Stimulated activated naive B cell treated with anti-CD40 and anti-IgM and Interleukin-4, amounts not matched to agents 10 μg/mL and 1 μg/mL and 100 μg/mL, for 72 hours (primary cell): ENCODE measurements at regions not wholly inside any gene's neighbourhood (a gene's known extent, or its start where the extent isn't known, plus 50 kb on each side); places are given as distances from the start of the nearest gene placed in this dataset.

Source experiments
- ATAC-seq, 2 donors: fragments of 150-1000 bp; cut with Tn5 transposase; replicated peaks; 2 replicates each; pipeline ENCODE4 v1.10.0; 2021; ENCODE audit warnings: moderate library complexity in 1 of 2
- DNase-seq: peaks from one replicate; pipeline ENCODE4 v3.0.0; 2021
- H3K27ac Mint-ChIP-seq: one replicate; pipeline ENCODE4 v1.8.0; 2022; ENCODE audit warnings: mild to moderate bottlenecking, mixed read lengths
- H3K27me3 Mint-ChIP-seq, 2 donors: one replicate each; pipeline ENCODE4 v1.8.0; 2022; ENCODE audit warnings: mixed read lengths in 2 of 2
- H3K36me3 Mint-ChIP-seq, 2 donors: one replicate each; pipeline ENCODE4 v1.8.0; 2022; ENCODE audit warnings: mixed read lengths in 2 of 2, mild to moderate bottlenecking in 1 of 2
- H3K4me1 Mint-ChIP-seq, 2 donors: one replicate each; pipeline ENCODE4 v1.8.0; 2022; ENCODE audit warnings: mixed read lengths in 2 of 2, mild to moderate bottlenecking in 1 of 2
- H3K4me3 Mint-ChIP-seq, 2 donors: one replicate each; pipeline ENCODE4 v1.8.0; 2022; ENCODE audit warnings: mild to moderate bottlenecking in 2 of 2, mixed read lengths in 2 of 2, moderate library complexity in 1 of 2
- H3K9me3 Mint-ChIP-seq, 2 donors: one replicate each; pipeline ENCODE4 v1.8.0; 2022; ENCODE audit warnings: mixed read lengths in 2 of 2, mild to moderate bottlenecking in 1 of 2

- Mint-ChIP-seq H3K27me3 (no peaks in the 10 kb centered on the region), H3K27ac (no peak overlapping the region), H3K9me3 (no peaks in the 10 kb centered on the region), H3K36me3 (no peaks in the 10 kb centered on the region), H3K4me1 (no peaks in the 10 kb centered on the region), H3K4me3 (no peak overlapping the region)
- DNase-seq (no peak), ATAC-seq (no peak)
Measured at GRCh38 chr7:16025696-16026095, 339.2 kb upstream of the MEOX2 start.

- Mint-ChIP-seq H3K27me3 (no peaks in the 10 kb centered on the region), H3K36me3 (no peaks in the 10 kb centered on the region), H3K4me3 (no peak overlapping the region), H3K9me3 (no peaks in the 10 kb centered on the region), H3K4me1 (no peaks in the 10 kb centered on the region), H3K27ac (no peak overlapping the region)
- no peak for DNase-seq
- ATAC-seq, result no peak
Measured at GRCh38 chr7:16023503-16023902, 337.0 kb upstream of the MEOX2 start.

DNA sequence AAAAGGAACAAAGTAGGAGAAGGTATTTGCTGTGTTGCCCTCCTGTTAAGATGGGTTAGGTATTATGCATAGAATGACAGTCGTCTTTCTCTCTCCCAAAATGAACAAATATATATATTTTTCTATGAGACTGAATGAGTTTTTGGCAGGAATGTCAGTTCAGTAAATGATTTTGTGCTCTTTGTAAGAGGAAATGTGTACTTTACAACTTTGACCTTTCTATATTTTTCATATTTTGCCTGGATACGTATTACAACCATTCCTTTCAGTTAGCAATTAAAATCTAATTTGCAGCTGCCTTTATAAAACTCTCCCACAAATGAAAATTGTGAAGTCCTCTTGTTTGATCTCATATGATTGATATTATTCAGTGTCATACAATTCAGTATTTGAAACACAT lies 336.6 kb upstream of the MEOX2 start:
- ATAC-seq (no peak), DNase-seq (no peak)
- Mint-ChIP-seq H3K27ac (no peak overlapping the region), H3K27me3 (no peaks in the 10 kb centered on the region), H3K36me3 (no peaks in the 10 kb centered on the region), H3K4me3 (no peak overlapping the region), H3K9me3 (no peaks in the 10 kb centered on the region), H3K4me1 (no peaks in the 10 kb centered on the region)

DNA sequence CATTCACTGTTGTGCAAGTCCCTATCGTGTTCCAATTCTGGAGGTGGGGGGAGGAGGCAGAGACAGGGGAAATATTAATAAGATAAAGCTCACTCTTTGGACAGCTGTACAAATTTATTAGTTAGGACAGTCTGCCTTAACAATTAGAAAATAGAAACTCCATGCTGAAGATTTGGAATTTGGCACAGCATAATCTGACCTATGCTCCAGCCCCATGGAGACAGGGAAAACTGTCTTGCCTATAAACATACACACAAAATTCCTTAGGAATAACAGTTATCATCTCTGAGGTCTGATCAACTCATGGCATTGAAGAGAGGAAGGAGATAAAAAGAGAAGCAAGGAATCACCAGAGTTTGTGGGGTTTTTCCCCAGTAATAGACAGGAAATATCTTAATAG lies 335.4 kb upstream of the MEOX2 start:
- Mint-ChIP-seq H3K27ac (no peak overlapping the region), H3K4me3 (no peak overlapping the region), H3K9me3 (no peaks in the 10 kb centered on the region), H3K27me3 (no peaks in the 10 kb centered on the region), H3K4me1 (no peaks in the 10 kb centered on the region), H3K36me3 (no peaks in the 10 kb centered on the region)
- no peak for DNase-seq
- no peak for ATAC-seq

DNA sequence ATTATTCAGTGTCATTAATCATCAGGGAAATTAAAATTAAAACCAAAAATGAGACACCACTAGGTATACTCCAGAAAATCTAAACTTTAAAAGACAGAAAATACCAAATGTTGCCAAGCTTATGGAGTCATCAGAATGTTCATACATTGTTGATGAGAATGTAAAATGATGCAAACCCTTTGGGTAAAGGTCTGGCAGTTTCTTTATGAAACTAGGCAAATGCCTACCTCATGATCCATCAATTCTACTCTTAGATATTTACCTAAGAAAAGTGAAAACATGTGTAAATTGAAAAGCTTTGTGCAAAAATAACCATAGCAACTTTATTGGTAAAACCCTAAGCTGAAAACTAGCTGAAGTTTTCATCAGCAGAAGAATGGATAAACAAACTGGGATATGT lies 329.5 kb upstream of the MEOX2 start:
- no peak overlapping the region for H3K4me3 Mint-ChIP-seq
- H3K27me3 Mint-ChIP-seq, result no peaks in the 10 kb centered on the region
- ATAC-seq (no peak), DNase-seq (no peak)
- no peaks in the 10 kb centered on the region for H3K36me3 Mint-ChIP-seq
- H3K9me3 Mint-ChIP-seq, result peaks cover 4 to 5% of the 10 kb centered on the region in 2 donors
- no peaks in the 10 kb centered on the region for H3K4me1 Mint-ChIP-seq
- H3K27ac Mint-ChIP-seq, result no peak overlapping the region

- Mint-ChIP-seq H3K27me3 (no peaks in the 10 kb centered on the region), H3K36me3 (no peaks in the 10 kb centered on the region), H3K4me3 (no peak overlapping the region), H3K9me3 (peaks cover 4 to 5% of the 10 kb centered on the region in 2 donors), H3K4me1 (no peaks in the 10 kb centered on the region), H3K27ac (no peak overlapping the region)
- DNase-seq, result no peak
- ATAC-seq, result no peak
Measured at GRCh38 chr7:16014031-16014430, 327.5 kb upstream of the MEOX2 start.

DNA sequence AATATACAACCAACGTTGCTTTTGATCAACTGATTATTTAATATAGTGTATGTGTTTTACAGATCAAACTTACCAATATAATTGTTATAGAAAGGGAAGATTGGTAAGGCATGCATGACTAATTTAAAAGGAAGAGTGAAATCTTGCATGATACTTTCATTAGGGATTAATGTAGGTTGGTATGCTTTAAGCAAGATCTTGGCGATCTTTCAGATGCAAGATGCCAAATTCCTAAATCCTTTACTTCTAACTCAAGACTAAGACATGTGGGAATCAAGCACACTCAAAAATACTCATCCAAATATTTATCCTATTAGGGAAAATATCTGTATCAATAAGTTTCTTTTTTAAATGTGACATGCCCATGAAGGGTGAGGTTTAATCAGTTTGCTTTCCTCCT lies 321.4 kb upstream of the MEOX2 start:
- no peaks in the 10 kb centered on the region for H3K36me3 Mint-ChIP-seq
- peaks cover 1 to 2% of the 10 kb centered on the region in 2 donors for H3K9me3 Mint-ChIP-seq
- ATAC-seq (no peak), DNase-seq (no peak)
- no peaks in the 10 kb centered on the region for H3K4me1 Mint-ChIP-seq
- no peak overlapping the region for H3K4me3 Mint-ChIP-seq
- H3K27ac Mint-ChIP-seq, result no peak overlapping the region
- no peaks in the 10 kb centered on the region for H3K27me3 Mint-ChIP-seq

GRCh38 chr7:16004702-16005101 lies 318.2 kb upstream of the MEOX2 start:
- H3K4me3 Mint-ChIP-seq, result no peak overlapping the region
- DNase-seq (no peak), ATAC-seq (no peak)
- no peaks in the 10 kb centered on the region for H3K4me1 Mint-ChIP-seq
- H3K36me3 Mint-ChIP-seq, result no peaks in the 10 kb centered on the region
- no peaks in the 10 kb centered on the region for H3K9me3 Mint-ChIP-seq
- no peak overlapping the region for H3K27ac Mint-ChIP-seq
- no peaks in the 10 kb centered on the region for H3K27me3 Mint-ChIP-seq

GRCh38 chr7:16001477-16001876 lies 315.0 kb upstream of the MEOX2 start:
- ATAC-seq, result no peak
- no peaks in the 10 kb centered on the region for H3K4me1 Mint-ChIP-seq
- H3K27ac Mint-ChIP-seq, result no peak overlapping the region
- H3K9me3 Mint-ChIP-seq, result no peaks in the 10 kb centered on the region
- no peak for DNase-seq
- H3K36me3 Mint-ChIP-seq, result no peaks in the 10 kb centered on the region
- H3K4me3 Mint-ChIP-seq, result no peak overlapping the region
- no peaks in the 10 kb centered on the region for H3K27me3 Mint-ChIP-seq

- Mint-ChIP-seq H3K4me3 (no peak overlapping the region), H3K9me3 (no peaks in the 10 kb centered on the region), H3K4me1 (no peaks in the 10 kb centered on the region), H3K27me3 (no peaks in the 10 kb centered on the region), H3K27ac (no peak overlapping the region), H3K36me3 (no peaks in the 10 kb centered on the region)
- DNase-seq, result no peak
- no peak for ATAC-seq
Measured at GRCh38 chr7:15998617-15999016, 312.1 kb upstream of the MEOX2 start.

DNA sequence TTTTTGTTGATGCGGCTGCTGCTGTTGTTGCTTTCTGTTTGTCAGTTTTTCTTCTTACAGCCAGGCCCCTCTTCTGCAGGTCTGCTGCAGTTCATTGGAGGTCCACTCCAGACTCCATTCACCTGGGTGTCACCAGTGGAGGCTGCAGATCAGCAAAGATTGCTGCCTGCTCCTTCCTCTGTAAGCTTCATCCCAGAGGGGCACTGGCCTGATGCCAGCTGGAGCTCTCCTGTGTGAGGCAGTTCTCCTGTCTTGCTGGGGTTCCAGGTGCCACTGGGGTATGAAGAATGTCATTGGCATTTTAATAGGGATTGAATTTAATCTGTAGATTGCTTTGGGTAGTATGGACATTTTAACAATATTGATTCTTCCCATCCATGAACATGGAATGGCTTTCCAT lies 308.5 kb upstream of the MEOX2 start:
- no peak overlapping the region for H3K27ac Mint-ChIP-seq
- ATAC-seq (no peak), DNase-seq (no peak)
- H3K27me3 Mint-ChIP-seq, result no peaks in the 10 kb centered on the region
- H3K4me1 Mint-ChIP-seq, result no peaks in the 10 kb centered on the region
- H3K9me3 Mint-ChIP-seq, result peaks cover 0 to 2% of the 10 kb centered on the region in 2 donors
- no peak overlapping the region for H3K4me3 Mint-ChIP-seq
- no peaks in the 10 kb centered on the region for H3K36me3 Mint-ChIP-seq

- Mint-ChIP-seq H3K9me3 (peaks cover 0 to 2% of the 10 kb centered on the region in 2 donors), H3K27me3 (no peaks in the 10 kb centered on the region), H3K27ac (no peak overlapping the region), H3K36me3 (no peaks in the 10 kb centered on the region), H3K4me1 (no peaks in the 10 kb centered on the region), H3K4me3 (no peak overlapping the region)
- no peak for ATAC-seq
- no peak for DNase-seq
Measured at GRCh38 chr7:15989194-15989593, 302.7 kb upstream of the MEOX2 start.

GRCh38 chr7:15985587-15986384 lies 299.3 kb upstream of the MEOX2 start:
- Mint-ChIP-seq H3K36me3 (no peaks in the 10 kb centered on the region), H3K9me3 (no peaks in the 10 kb centered on the region)

GRCh38 chr7:15977663-15978062 lies 291.2 kb upstream of the MEOX2 start:
- H3K27me3 Mint-ChIP-seq, result no peaks in the 10 kb centered on the region
- no peaks in the 10 kb centered on the region for H3K4me1 Mint-ChIP-seq
- DNase-seq (no peak), ATAC-seq (no peak)
- no peaks in the 10 kb centered on the region for H3K36me3 Mint-ChIP-seq
- no peak overlapping the region for H3K27ac Mint-ChIP-seq
- no peaks in the 10 kb centered on the region for H3K9me3 Mint-ChIP-seq
- H3K4me3 Mint-ChIP-seq, result no peak overlapping the region

More at GRCh38 chr7:15985587-15986384, 299.3 kb upstream of the MEOX2 start:
- no peak overlapping the region for H3K27ac Mint-ChIP-seq
- DNase-seq, result no peak
- H3K4me1 Mint-ChIP-seq, result no peaks in the 10 kb centered on the region
- H3K4me3 Mint-ChIP-seq, result no peak overlapping the region
- no peak for ATAC-seq
- no peaks in the 10 kb centered on the region for H3K27me3 Mint-ChIP-seq

DNA sequence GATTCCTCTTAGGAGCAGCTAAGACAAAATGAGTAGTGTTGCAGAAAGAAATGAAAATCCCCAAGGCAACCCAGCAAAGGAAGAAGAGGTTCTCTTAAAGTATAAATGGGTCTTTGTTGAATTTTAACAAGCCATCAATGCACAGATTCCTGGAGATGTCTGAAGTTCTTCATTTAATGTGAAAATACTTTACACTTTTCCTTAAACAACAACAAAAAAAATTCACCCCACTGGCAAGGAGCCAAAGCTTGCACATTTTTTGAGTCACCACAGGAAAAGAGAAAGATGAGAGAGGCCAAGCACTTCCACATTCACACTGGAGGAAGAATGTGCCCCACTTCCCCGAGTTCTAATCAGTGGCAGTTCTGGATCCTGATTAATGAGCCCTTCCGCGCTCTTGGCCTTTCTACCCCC lies 286.4 kb upstream of the MEOX2 start:
- Mint-ChIP-seq H3K4me1 (no peaks in the 10 kb centered on the region), H3K27ac (no peak overlapping the region), H3K27me3 (no peaks in the 10 kb centered on the region), H3K4me3 (no peak overlapping the region), H3K9me3 (no peaks in the 10 kb centered on the region), H3K36me3 (no peaks in the 10 kb centered on the region)
- DNase-seq (no peak), ATAC-seq (no peak)

- ATAC-seq (no peak), DNase-seq (no peak)
- H3K9me3 Mint-ChIP-seq, result no peaks in the 10 kb centered on the region
- no peak overlapping the region for H3K27ac Mint-ChIP-seq
- no peaks in the 10 kb centered on the region for H3K27me3 Mint-ChIP-seq
- no peaks in the 10 kb centered on the region for H3K4me1 Mint-ChIP-seq
- H3K4me3 Mint-ChIP-seq, result no peak overlapping the region
- H3K36me3 Mint-ChIP-seq, result no peaks in the 10 kb centered on the region
Measured at GRCh38 chr7:15967551-15967950, 281.1 kb upstream of the MEOX2 start.
